Osteoblast (primary cell): ENCODE measurements at regions not wholly inside any gene's neighbourhood (a gene's known extent, or its start where the extent isn't known, plus 50 kb on each side); places are given as distances from the start of the nearest gene placed in this dataset.

Experiments
- DNase-seq: peaks from one replicate; pipeline ENCODE4 v3.0.0; 2011; ENCODE audit warnings: low spot score, mixed read lengths; ENCODE audit not compliant: insufficient read length; ENCODE audit errors: missing footprints
- H2AFZ ChIP-seq: 2 replicates; pipeline ENCODE4 v1.6.0; 2011; ENCODE audit warnings: mild to moderate bottlenecking, low read length
- H3K27ac ChIP-seq: 2 replicates; pipeline ENCODE4 v1.5.1; 2011; ENCODE audit warnings: mild to moderate bottlenecking, low read depth, low read length, moderate library complexity
- H3K27me3 ChIP-seq: 2 replicates; pipeline ENCODE4 v1.6.0; 2012; ENCODE audit warnings: mild to moderate bottlenecking, control low read depth, inconsistent platforms, low read length, moderate library complexity; ENCODE audit not compliant: insufficient read depth
- H3K36me3 ChIP-seq: 2 replicates; pipeline ENCODE4 v1.5.1; 2011; ENCODE audit warnings: mild to moderate bottlenecking, low read length, control low read depth, moderate library complexity; ENCODE audit not compliant: insufficient read depth
- H3K4me1 ChIP-seq: 2 replicates; pipeline ENCODE4 v1.5.1; 2011; ENCODE audit warnings: mild to moderate bottlenecking, low read length, control low read depth, moderate library complexity; ENCODE audit not compliant: insufficient read depth
- H3K4me2 ChIP-seq: 2 replicates; pipeline ENCODE4 v1.6.0; 2011; ENCODE audit warnings: mild to moderate bottlenecking, low read length; ENCODE audit not compliant: insufficient read depth
- H3K4me3 ChIP-seq: fragments of 200-600 bp; sonication (generic); 3 replicates; pipeline ENCODE4 v1.5.1; 2012; ENCODE audit warnings: mild to moderate bottlenecking, low read length, inconsistent platforms; ENCODE audit not compliant: insufficient read depth
- H3K79me2 ChIP-seq: 2 replicates; pipeline ENCODE4 v1.6.0; 2012; ENCODE audit warnings: mild to moderate bottlenecking, low read length, control low read depth, inconsistent platforms; ENCODE audit not compliant: insufficient read depth
- H3K9me3 ChIP-seq: 2 replicates; pipeline ENCODE4 v1.5.1; 2011; ENCODE audit warnings: low read depth, low read length, control low read depth
- H4K20me1 ChIP-seq: 2 replicates; pipeline ENCODE4 v1.6.0; 2012; ENCODE audit warnings: mild to moderate bottlenecking, low read length, control low read depth; ENCODE audit not compliant: insufficient read depth
- TF ChIP-seq, protein P1 (sequence below): IDR thresholded peaks from 2 replicates; pipeline ENCODE4 v1.5.1; 2011; ENCODE audit warnings: mild to moderate bottlenecking, low read depth, low read length, moderate library complexity; ENCODE audit errors: extremely low read depth

DNA sequence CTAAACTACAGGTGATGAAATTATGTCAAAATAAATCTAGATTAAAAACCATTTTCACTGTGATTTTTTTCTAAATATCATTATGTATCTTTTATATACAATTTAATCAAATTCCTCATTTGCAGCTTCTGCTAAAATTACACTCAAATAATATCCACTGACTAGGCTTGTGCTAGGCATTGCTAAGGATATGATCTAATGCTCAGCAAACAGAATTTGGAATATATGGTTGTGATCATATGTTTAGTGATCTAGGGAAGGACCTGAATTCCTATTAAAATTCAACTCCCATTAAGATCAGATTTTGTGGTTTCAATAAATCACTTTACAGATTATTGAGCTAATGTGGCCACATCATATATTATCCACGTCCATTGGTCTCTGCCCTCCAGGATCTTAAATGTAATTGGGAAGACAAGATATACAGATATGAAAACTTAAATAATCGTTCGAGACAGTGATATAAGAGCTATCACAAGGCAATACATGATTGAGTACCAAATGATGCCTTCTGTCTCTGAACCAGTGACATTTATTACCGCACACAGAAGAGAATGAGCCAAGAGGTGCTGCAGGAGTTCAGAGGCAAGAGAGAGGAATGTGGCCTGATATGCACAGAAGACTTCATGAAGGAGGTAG, 206.0 kb upstream of the RPS6KA3 start:
- Histone ChIP-seq H4K20me1 (no peaks in the 10 kb centered on the region), H3K36me3 (no peaks in the 10 kb centered on the region), H3K4me2 (no peak overlapping the region), H3K27ac (no peak overlapping the region), H3K4me1 (no peaks in the 10 kb centered on the region), H2AFZ (no peak overlapping the region), H3K79me2 (no peaks in the 10 kb centered on the region), H3K9me3 (no peaks in the 10 kb centered on the region), H3K27me3 (no peaks in the 10 kb centered on the region), H3K4me3 (no peak overlapping the region)
- no peak for DNase-seq
- TF ChIP-seq, protein P1, sequence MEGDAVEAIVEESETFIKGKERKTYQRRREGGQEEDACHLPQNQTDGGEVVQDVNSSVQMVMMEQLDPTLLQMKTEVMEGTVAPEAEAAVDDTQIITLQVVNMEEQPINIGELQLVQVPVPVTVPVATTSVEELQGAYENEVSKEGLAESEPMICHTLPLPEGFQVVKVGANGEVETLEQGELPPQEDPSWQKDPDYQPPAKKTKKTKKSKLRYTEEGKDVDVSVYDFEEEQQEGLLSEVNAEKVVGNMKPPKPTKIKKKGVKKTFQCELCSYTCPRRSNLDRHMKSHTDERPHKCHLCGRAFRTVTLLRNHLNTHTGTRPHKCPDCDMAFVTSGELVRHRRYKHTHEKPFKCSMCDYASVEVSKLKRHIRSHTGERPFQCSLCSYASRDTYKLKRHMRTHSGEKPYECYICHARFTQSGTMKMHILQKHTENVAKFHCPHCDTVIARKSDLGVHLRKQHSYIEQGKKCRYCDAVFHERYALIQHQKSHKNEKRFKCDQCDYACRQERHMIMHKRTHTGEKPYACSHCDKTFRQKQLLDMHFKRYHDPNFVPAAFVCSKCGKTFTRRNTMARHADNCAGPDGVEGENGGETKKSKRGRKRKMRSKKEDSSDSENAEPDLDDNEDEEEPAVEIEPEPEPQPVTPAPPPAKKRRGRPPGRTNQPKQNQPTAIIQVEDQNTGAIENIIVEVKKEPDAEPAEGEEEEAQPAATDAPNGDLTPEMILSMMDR: no peak

DNA sequence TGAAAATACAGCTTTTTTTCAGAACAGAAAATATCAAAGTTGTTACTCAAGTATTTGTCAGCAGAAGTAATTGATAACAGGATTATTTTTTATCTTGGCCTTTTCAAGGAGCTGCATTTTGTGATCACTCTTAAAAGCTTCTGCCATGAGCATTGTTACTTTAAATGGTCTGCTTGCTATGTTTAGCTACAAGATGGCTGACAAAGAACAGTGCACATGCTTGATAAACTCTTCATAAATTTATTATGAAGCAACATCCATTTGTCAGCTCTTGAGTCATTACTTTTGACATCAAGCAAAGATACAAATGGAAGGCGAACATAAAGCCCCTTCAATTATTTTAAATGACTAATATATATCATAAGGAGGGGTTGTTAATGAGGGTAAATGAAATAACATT, 205.4 kb upstream of the RPS6KA3 start:
- no peak overlapping the region for H2AFZ ChIP-seq
- H3K79me2 ChIP-seq: no peaks in the 10 kb centered on the region
- H3K4me1 ChIP-seq: no peaks in the 10 kb centered on the region
- no peaks in the 10 kb centered on the region for H3K27me3 ChIP-seq
- no peaks in the 10 kb centered on the region for H4K20me1 ChIP-seq
- no peak for DNase-seq
- H3K27ac ChIP-seq: no peak overlapping the region
- H3K36me3 ChIP-seq: no peaks in the 10 kb centered on the region
- no peaks in the 10 kb centered on the region for H3K9me3 ChIP-seq
- no peak overlapping the region for H3K4me2 ChIP-seq
- H3K4me3 ChIP-seq: no peak overlapping the region
- TF ChIP-seq, protein P1: no peak

- H3K27me3 ChIP-seq: no peaks in the 10 kb centered on the region
- H3K79me2 ChIP-seq: no peaks in the 10 kb centered on the region
- no peak overlapping the region for H3K27ac ChIP-seq
- no peak for DNase-seq
- no peak overlapping the region for H3K4me2 ChIP-seq
- no peaks in the 10 kb centered on the region for H3K4me1 ChIP-seq
- H3K4me3 ChIP-seq: no peak overlapping the region
- no peak overlapping the region for H2AFZ ChIP-seq
- TF ChIP-seq, protein P1: no peak
- H4K20me1 ChIP-seq: no peaks in the 10 kb centered on the region
- no peaks in the 10 kb centered on the region for H3K9me3 ChIP-seq
- no peaks in the 10 kb centered on the region for H3K36me3 ChIP-seq
These were observed 204.8 kb upstream of the RPS6KA3 start for GRCh38 chrX:20471483-20471882.

GRCh38 chrX:20463296-20464075, 196.8 kb upstream of the RPS6KA3 start:
- Histone ChIP-seq H3K4me2 (no peak overlapping the region), H3K79me2 (no peaks in the 10 kb centered on the region), H3K27me3 (no peaks in the 10 kb centered on the region), H3K36me3 (no peaks in the 10 kb centered on the region), H2AFZ (no peak overlapping the region), H3K27ac (no peak overlapping the region), H3K4me1 (no peaks in the 10 kb centered on the region), H3K9me3 (no peaks in the 10 kb centered on the region), H4K20me1 (no peaks in the 10 kb centered on the region), H3K4me3 (no peak overlapping the region)
- TF ChIP-seq, protein P1: no peak
- DNase-seq: no peak
